Smooth muscle cell (in vitro differentiated cells): ENCODE measurements at regions not wholly inside any gene's neighbourhood (a gene's known extent, or its start where the extent isn't known, plus 50 kb on each side); places are given as distances from the start of the nearest gene placed in this dataset.

Source experiments
- DNase-seq: peaks from one replicate; lab custom pipeline; 2025; ENCODE audit not compliant: unreplicated experiment; lab: John Stamatoyannopoulos, UW
- H2AFZ ChIP-seq: fragments of 200-600 bp; sonication (generic); 2 replicates; pipeline ENCODE4 v1.6.0; 2016; ENCODE audit warnings: antibody characterized with exemption, low read depth, mild to moderate bottlenecking
- H3F3A ChIP-seq: fragments of 200-600 bp; sonication (generic); 2 replicates; pipeline ENCODE4 v1.6.0; 2017; ENCODE audit warnings: antibody characterized with exemption, low read depth
- H3K27ac ChIP-seq: fragments of 200-600 bp; sonication (generic); 2 replicates; pipeline ENCODE4 v1.5.1; 2016; ENCODE audit warnings: low read depth, mild to moderate bottlenecking
- H3K27me3 ChIP-seq: fragments of 200-600 bp; sonication (generic); 2 replicates; pipeline ENCODE4 v1.6.1; 2016; ENCODE audit warnings: low read depth, mild to moderate bottlenecking
- H3K36me3 ChIP-seq: fragments of 200-600 bp; sonication (generic); 2 replicates; pipeline ENCODE4 v1.5.1; 2016; ENCODE audit warnings: low read depth
- H3K4me1 ChIP-seq: fragments of 200-600 bp; sonication (generic); 2 replicates; pipeline ENCODE4 v1.5.1; 2016; ENCODE audit warnings: low read depth
- H3K4me2 ChIP-seq: fragments of 200-600 bp; sonication (generic); 2 replicates; pipeline ENCODE4 v1.6.0; 2016; ENCODE audit warnings: mild to moderate bottlenecking
- H3K4me3 ChIP-seq: fragments of 200-600 bp; sonication (generic); 2 replicates; pipeline ENCODE4 v1.5.1; 2016; ENCODE audit warnings: mild to moderate bottlenecking
- H3K79me2 ChIP-seq: fragments of 200-600 bp; sonication (generic); 2 replicates; pipeline ENCODE4 v1.6.0; 2016; ENCODE audit warnings: low read depth, mild to moderate bottlenecking
- H3K9ac ChIP-seq: fragments of 200-600 bp; sonication (generic); 2 replicates; pipeline ENCODE4 v1.6.0; 2016; ENCODE audit warnings: low read depth
- H3K9me3 ChIP-seq: fragments of 200-600 bp; sonication (generic); replicated peaks from 2 replicates; pipeline ENCODE4 v1.5.1; 2016; ENCODE audit warnings: low read depth
- H4K20me1 ChIP-seq: fragments of 200-600 bp; sonication (generic); 2 replicates; pipeline ENCODE4 v1.6.0; 2016; ENCODE audit warnings: low read depth
- CTCF ChIP-seq: fragments of 200-600 bp; sonication (generic); IDR thresholded peaks from 2 replicates; pipeline ENCODE4 v1.5.1; 2017; ENCODE audit warnings: borderline replicate concordance, mild to moderate bottlenecking, antibody characterized with exemption; ENCODE audit not compliant: insufficient read depth, poor library complexity, severe bottlenecking
- WGBS: methylation state at CpG from one replicate; pipeline ENCODE4 v1.1.7; 2016; ENCODE audit warnings: low lambda C conversion rate; 5-methylcytosine and 5-hydroxymethylcytosine counted together

GRCh38 chr10:27620430-27621397 is 116.6 kb downstream of the RAB18 start:
- Histone ChIP-seq H3K4me2 (peak overlapping the region; percentile 39), H3K36me3 (no peaks in the 10 kb centered on the region), H2AFZ (no peak overlapping the region), H3K79me2 (no peaks in the 10 kb centered on the region), H3F3A (no peaks in the 10 kb centered on the region), H3K27ac (no peak overlapping the region), H3K9me3 (no peaks in the 10 kb centered on the region), H3K27me3 (no peaks in the 10 kb centered on the region), H3K4me3 (no peak overlapping the region), H3K4me1 (no peaks in the 10 kb centered on the region), H3K9ac (no peak overlapping the region), H4K20me1 (no peaks in the 10 kb centered on the region)
- WGBS = 76% methylated on average over 10 of the region's 10 CpGs
- no peak for TF ChIP-seq CTCF
- no peak for DNase-seq

DNA sequence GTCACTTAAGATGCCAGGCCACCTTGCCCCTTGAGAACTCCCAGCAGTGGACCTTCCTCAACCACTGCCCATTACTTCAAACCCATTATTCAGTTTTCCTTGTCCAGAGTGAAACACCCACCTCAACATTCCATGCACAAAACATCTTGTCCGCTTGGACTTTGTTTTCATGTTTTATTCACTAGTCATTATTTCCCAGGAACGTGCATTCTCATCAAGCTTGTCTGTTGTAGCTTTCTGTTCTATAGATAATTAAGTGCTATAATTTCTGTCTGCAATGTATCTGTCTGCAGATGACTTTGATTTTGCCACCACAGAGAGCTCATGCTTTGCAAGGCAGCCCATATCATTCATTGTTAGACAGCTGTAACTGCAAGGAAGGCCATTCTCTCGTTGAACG is 117.4 kb downstream of the RAB18 start:
- DNase-seq = no peak
- Histone ChIP-seq H3K27me3 (no peaks in the 10 kb centered on the region), H3K4me3 (no peak overlapping the region), H3K79me2 (no peaks in the 10 kb centered on the region), H3K4me2 (no peak overlapping the region), H3K4me1 (no peaks in the 10 kb centered on the region), H3K9ac (no peak overlapping the region), H4K20me1 (no peaks in the 10 kb centered on the region), H3K36me3 (no peaks in the 10 kb centered on the region), H3K9me3 (no peaks in the 10 kb centered on the region), H2AFZ (no peak overlapping the region), H3F3A (no peaks in the 10 kb centered on the region), H3K27ac (no peak overlapping the region)
- TF ChIP-seq CTCF = no peak
- 82% methylated on average over 4 of the region's 4 CpGs for WGBS

DNA sequence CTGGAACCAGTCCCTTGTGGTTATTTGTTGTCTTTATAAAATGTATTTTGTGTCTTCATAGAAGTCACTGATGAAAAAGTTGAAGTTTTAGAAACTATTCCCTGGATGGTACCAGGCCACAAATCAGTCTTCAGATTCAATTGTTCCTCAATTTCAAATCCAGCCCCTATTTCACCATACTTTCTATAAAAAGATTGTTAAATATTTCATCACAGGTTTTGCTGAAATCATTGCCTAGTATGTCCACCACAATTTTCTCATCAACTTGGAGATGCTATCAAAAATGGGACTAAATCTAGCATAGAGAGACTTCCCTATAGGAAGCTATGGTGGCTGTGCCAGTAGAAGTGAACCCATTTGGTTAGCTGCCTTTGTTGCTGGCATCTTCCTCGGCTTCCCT is 118.5 kb downstream of the RAB18 start:
- H4K20me1 ChIP-seq = no peaks in the 10 kb centered on the region
- H3K36me3 ChIP-seq = no peaks in the 10 kb centered on the region
- H3K4me2 ChIP-seq = no peak overlapping the region
- no peaks in the 10 kb centered on the region for H3F3A ChIP-seq
- H3K4me3 ChIP-seq = no peak overlapping the region
- no peaks in the 10 kb centered on the region for H3K79me2 ChIP-seq
- H3K9ac ChIP-seq = no peak overlapping the region
- no peaks in the 10 kb centered on the region for H3K27me3 ChIP-seq
- no peak overlapping the region for H2AFZ ChIP-seq
- no peak for DNase-seq
- no peak overlapping the region for H3K27ac ChIP-seq
- H3K9me3 ChIP-seq = no peaks in the 10 kb centered on the region
- no peaks in the 10 kb centered on the region for H3K4me1 ChIP-seq
- no peak for TF ChIP-seq CTCF
- 82% methylated on average over 1 of the region's 1 CpG for WGBS
